Stimulated activated naive CD8-positive, alpha-beta T cell treated with anti-CD3 and anti-CD28 coated beads, Interleukin-15, amount 100 ng/mL, for 72 hours (primary cell): ENCODE measurements at regions not wholly inside any gene's neighbourhood (a gene's known extent, or its start where the extent isn't known, plus 50 kb on each side); places are given as distances from the start of the nearest gene placed in this dataset.
A peak's percentile ranks its signal among the peaks of the same experiment; 100 is the strongest.

Experiments
- ATAC-seq: fragments of 150-1000 bp; cut with Tn5 transposase; 2 replicates; pipeline ENCODE4 v1.10.0; 2021; ENCODE audit warnings: mild to moderate bottlenecking, moderate library complexity
- DNase-seq, 2 donors: peaks; one replicate each; pipeline ENCODE4 v3.0.0; 2021 to 2022
- H3K27ac Mint-ChIP-seq, 2 donors: one replicate each; pipeline ENCODE4 v1.8.0; 2022; ENCODE audit warnings: mild to moderate bottlenecking in 2 of 2, mixed read lengths in 2 of 2, moderate library complexity in 2 of 2
- H3K27me3 Mint-ChIP-seq: one replicate; pipeline ENCODE4 v1.8.0; 2022; ENCODE audit warnings: mixed read lengths
- H3K4me1 Mint-ChIP-seq: one replicate; pipeline ENCODE4 v1.8.0; 2022; ENCODE audit warnings: mild to moderate bottlenecking, mixed read lengths
- H3K4me3 Mint-ChIP-seq, 2 donors: one replicate each; pipeline ENCODE4 v1.8.0; 2022; ENCODE audit warnings: mild to moderate bottlenecking in 2 of 2, mixed read lengths in 2 of 2, moderate library complexity in 1 of 2
- H3K9me3 Mint-ChIP-seq, 2 donors: one replicate each; pipeline ENCODE4 v1.8.0; 2022; ENCODE audit warnings: mixed read lengths in 2 of 2

- no peak overlapping the region for H3K4me3 Mint-ChIP-seq
- H3K27ac Mint-ChIP-seq: no peak overlapping the region
- peaks cover 11% of the 10 kb centered on the region for H3K4me1 Mint-ChIP-seq
- DNase-seq (no peak), ATAC-seq (no peak)
- peaks cover 0 to 12% of the 10 kb centered on the region in 2 donors for H3K9me3 Mint-ChIP-seq
- H3K27me3 Mint-ChIP-seq: peaks cover 14% of the 10 kb centered on the region
These were observed 296.9 kb downstream of the TLE4 start for GRCh38 chr9:79868567-79869189.

DNA sequence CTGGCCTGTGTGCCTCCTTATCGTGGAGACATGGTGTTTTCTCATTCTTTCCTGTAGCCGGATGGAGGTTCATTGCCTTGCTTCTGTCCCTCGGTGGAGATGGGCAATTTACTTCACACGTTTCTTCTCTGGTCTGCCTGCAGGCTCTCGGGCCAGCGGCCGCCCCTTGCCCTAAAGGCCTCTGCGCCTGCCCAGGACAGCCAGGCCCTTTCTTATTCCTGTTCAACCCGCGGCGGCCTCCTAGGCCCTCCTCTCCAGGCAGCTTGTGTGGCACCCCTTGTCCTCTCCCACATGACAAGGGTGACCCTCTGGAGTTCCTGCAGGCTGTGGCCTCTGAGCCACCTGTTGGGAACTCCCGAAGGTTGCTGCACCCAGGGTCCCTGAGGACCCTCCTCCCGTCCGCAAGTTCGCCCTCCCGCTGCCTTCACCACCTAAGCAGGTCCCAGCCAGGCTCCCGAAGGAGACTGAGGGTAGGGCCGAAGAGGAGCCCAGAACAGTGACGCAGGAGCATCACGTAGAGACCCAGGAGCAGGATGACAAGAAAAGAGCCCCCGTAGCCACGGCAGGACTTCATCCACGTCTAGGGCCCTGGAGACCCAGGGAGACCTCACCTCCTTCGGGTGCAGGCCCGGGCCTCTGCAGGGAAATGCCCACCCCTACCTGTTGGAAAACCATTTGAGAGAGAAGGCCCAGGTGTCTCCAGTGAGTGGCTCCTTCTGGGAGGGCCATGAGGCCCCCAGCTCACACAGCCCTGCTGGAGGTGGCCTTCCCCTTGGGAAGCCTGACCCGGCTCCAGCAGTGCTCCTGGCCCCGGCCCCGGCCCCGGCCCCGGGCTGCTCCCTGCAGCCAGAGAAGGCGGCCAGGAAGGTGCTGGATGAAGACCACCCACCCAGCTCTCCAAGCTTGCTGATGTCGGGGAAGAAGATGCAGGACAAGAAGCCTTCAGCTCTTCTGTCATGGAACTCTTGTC lies 291.4 kb downstream of the TLE4 start:
- DNase-seq: no peak
- ATAC-seq: no peak
- Mint-ChIP-seq H3K4me1 (peaks cover 11% of the 10 kb centered on the region), H3K9me3 (peaks cover 0 to 35% of the 10 kb centered on the region in 2 donors), H3K27me3 (peaks cover 14% of the 10 kb centered on the region), H3K4me3 (no peak overlapping the region), H3K27ac (no peak overlapping the region)

GRCh38 chr9:79858508-79858907 lies 286.7 kb downstream of the TLE4 start:
- H3K4me1 Mint-ChIP-seq: no peaks in the 10 kb centered on the region

GRCh38 chr9:79857188-79857587 lies 285.4 kb downstream of the TLE4 start:
- Mint-ChIP-seq H3K9me3 (peaks cover 5 to 13% of the 10 kb centered on the region in 2 donors), H3K27me3 (no peaks in the 10 kb centered on the region), H3K4me1 (no peaks in the 10 kb centered on the region), H3K27ac (no peak overlapping the region), H3K4me3 (no peak overlapping the region)
- no peak for ATAC-seq
- DNase-seq: no peak

More at GRCh38 chr9:79858508-79858907, 286.7 kb downstream of the TLE4 start:
- ATAC-seq (peak; percentile 72), DNase-seq (peak in 1 of 2 donors; percentile 11)
- Mint-ChIP-seq H3K4me3 (peak overlapping the region in 1 of 2 donors; percentile 58), H3K9me3 (peaks cover 5 to 23% of the 10 kb centered on the region in 2 donors), H3K27me3 (no peaks in the 10 kb centered on the region), H3K27ac (no peak overlapping the region)

DNA sequence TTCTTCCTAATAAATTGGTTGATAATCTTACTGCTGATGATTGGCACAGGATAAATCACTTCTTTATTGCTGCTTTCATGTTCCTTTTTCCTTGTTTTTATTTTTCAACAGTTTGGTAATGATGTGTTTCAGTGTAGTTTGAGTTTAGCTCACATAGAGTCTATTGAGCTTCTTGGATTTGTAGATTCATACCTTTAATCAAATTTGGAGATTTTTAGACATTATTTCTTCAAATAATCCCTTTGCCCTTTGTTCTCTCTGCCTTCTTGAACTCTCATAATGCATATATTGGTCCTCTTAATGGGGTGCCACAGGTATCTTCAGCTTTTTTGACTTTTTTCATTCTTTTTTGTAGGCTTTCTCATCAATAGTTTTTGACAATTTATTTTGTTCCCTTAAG lies 275.3 kb downstream of the TLE4 start:
- ATAC-seq (no peak), DNase-seq (no peak)
- Mint-ChIP-seq H3K9me3 (peaks cover 24 to 32% of the 10 kb centered on the region in 2 donors), H3K27ac (no peak overlapping the region), H3K27me3 (peaks cover 7% of the 10 kb centered on the region), H3K4me3 (no peak overlapping the region), H3K4me1 (no peaks in the 10 kb centered on the region)

- H3K27ac Mint-ChIP-seq: peak overlapping the region in 1 of 2 donors; percentile 20
- H3K4me1 Mint-ChIP-seq: peaks cover 3% of the 10 kb centered on the region
- no peaks in the 10 kb centered on the region for H3K27me3 Mint-ChIP-seq
- peaks cover 0 to 10% of the 10 kb centered on the region in 2 donors for H3K9me3 Mint-ChIP-seq
- no peak for ATAC-seq
- no peak for DNase-seq
- H3K4me3 Mint-ChIP-seq: no peak overlapping the region
These were observed 258.0 kb downstream of the TLE4 start for GRCh38 chr9:79829566-79830302.

GRCh38 chr9:79824265-79824664 lies 252.5 kb downstream of the TLE4 start:
- Mint-ChIP-seq H3K27me3 (peaks cover 9% of the 10 kb centered on the region), H3K27ac (peak overlapping the region in 1 of 2 donors; percentile 0), H3K4me1 (peaks cover 16% of the 10 kb centered on the region), H3K9me3 (peaks cover 10 to 19% of the 10 kb centered on the region in 2 donors), H3K4me3 (peak overlapping the region in 1 of 2 donors; percentile 3)
- DNase-seq (peak in 1 of 2 donors; percentile 14), ATAC-seq (peak; percentile 85)

DNA sequence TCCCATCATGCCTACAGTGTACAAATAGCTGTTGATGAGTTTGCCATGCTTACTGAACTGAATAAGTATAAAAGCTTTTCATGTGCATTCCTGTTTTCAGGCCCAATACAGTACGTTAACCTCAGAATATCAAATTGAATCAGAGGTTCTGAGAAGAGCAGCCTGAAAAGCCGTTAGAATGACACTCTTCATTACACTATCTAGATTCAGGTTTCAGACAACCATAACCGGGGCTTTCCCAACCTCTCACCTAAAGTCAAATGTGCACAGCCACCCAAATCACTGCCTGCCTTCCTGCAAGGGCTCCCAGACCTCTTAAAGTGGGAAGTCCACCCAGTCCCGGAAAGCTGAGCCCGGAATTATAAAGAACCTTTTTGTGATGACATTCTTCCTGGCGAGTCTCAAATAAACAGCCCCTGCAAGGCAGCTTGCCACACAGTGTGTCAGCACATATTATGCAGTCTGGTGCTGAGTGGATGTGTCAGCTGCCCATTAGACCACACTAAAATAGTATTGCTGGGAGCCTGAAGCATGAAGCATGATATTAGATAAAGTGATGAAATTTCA lies 245.8 kb downstream of the TLE4 start:
- H3K4me3 Mint-ChIP-seq: no peak overlapping the region
- DNase-seq (peak; percentile 9 to 37), ATAC-seq (peak; percentile 96)
- peaks cover 4 to 5% of the 10 kb centered on the region in 2 donors for H3K9me3 Mint-ChIP-seq
- H3K27me3 Mint-ChIP-seq: peaks cover 9% of the 10 kb centered on the region
- peaks cover 21% of the 10 kb centered on the region for H3K4me1 Mint-ChIP-seq
- no peak overlapping the region for H3K27ac Mint-ChIP-seq

DNA sequence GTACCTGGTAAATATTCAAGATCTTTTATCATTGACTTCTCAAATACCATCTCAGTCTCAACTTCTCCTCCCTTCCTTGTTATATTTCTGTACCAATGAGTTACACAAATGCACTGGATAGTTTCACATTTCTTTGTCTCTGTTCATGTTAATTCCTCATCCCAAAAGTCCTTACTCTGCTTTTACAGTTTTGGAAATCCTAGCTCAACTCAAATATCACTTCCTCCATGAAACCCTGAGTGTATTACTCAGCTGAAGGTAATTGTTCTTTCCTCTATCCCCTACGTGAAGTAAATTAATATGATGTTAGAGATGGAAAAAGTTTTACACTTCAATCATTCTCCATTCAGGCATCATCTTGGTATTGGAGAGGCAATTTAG lies 241.5 kb downstream of the TLE4 start:
- H3K4me1 Mint-ChIP-seq: peaks cover 33% of the 10 kb centered on the region
- H3K9me3 Mint-ChIP-seq: no peaks in the 10 kb centered on the region
- H3K4me3 Mint-ChIP-seq: peak overlapping the region; percentile 71 to 82
- no peak overlapping the region for H3K27ac Mint-ChIP-seq
- ATAC-seq: no peak
- no peak for DNase-seq
- no peaks in the 10 kb centered on the region for H3K27me3 Mint-ChIP-seq

DNA sequence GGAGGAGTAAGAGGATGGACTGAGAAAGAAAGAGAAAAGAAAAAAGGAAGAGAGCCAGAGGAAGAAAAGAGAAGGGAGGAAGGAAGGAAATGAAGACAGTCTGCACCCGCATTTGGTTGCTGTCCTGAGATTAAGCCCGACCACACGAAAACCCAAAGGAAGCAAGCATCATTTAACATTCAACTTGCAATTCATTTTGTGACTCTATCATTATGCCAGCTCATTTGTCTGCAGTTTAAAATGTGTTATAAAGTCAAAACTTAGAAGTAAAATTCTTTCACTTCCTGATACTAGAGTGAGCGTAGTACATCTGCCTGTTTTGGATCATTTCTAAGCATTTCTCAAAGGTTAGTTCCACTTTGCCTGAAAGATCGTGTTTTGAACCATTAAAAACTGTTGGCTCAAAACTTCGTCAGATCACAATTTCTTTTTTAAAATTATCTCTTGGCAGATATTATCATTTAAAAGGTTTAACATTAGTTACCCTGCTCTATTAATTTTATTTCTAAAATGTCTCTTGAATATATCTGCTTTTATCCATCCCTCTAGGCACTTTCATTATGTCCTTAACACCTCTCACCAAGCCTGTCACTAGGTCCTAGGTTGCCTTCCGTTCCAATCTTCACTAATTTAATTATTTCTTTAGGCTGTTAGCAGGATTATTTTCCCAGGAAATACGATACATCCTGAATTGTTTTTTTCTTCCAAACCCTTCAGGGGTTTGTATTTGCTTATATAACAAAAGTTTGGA lies 240.9 kb downstream of the TLE4 start:
- Mint-ChIP-seq H3K27ac (peak overlapping the region; percentile 68 to 95), H3K27me3 (no peaks in the 10 kb centered on the region), H3K4me1 (peaks cover 30% of the 10 kb centered on the region), H3K4me3 (peak overlapping the region; percentile 71 to 82), H3K9me3 (no peaks in the 10 kb centered on the region)
- ATAC-seq (peak; percentile 77), DNase-seq (peak in 1 of 2 donors; percentile 29)

GRCh38 chr9:79812099-79812498 lies 240.3 kb downstream of the TLE4 start:
- Mint-ChIP-seq H3K4me1 (peaks cover 25% of the 10 kb centered on the region), H3K27ac (peak overlapping the region in 1 of 2 donors; percentile 95), H3K4me3 (peak overlapping the region; percentile 71 to 82)

GRCh38 chr9:79809931-79810330 lies 238.2 kb downstream of the TLE4 start:
- Mint-ChIP-seq H3K4me3 (no peak overlapping the region), H3K9me3 (no peaks in the 10 kb centered on the region), H3K4me1 (peaks cover 25% of the 10 kb centered on the region), H3K27ac (no peak overlapping the region), H3K27me3 (no peaks in the 10 kb centered on the region)
- DNase-seq: no peak
- ATAC-seq: no peak

More at GRCh38 chr9:79812099-79812498, 240.3 kb downstream of the TLE4 start:
- no peaks in the 10 kb centered on the region for H3K9me3 Mint-ChIP-seq
- H3K27me3 Mint-ChIP-seq: no peaks in the 10 kb centered on the region
- ATAC-seq: peak; percentile 45
- no peak for DNase-seq

DNA sequence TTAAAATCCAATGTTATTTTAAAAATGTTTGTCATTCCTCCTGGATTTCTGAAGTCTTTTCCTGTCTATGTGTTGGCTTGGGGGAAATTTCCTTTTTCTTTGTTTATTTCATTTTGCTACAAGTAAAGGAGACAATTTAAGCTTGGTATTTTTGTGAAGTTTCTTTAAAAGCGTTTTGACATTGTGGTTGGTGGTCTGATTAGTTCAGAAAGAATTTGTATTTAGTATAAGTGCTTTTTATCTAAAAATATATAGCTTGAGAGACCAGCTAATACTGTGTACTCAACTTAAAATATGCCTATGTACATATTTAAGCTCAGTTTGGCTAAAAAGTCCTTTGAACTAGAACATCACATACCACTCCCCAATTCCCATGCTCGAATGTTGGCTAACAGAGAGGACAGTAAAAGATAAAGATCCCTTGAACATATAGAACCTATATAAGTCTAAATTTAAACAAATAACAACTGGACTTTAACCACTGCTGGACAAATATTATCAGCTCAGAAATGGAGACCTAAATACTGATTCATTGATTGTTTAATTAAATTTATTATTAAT lies 237.6 kb downstream of the TLE4 start:
- no peak for DNase-seq
- H3K4me1 Mint-ChIP-seq: peaks cover 25% of the 10 kb centered on the region
- H3K4me3 Mint-ChIP-seq: no peak overlapping the region
- no peaks in the 10 kb centered on the region for H3K27me3 Mint-ChIP-seq
- no peak overlapping the region for H3K27ac Mint-ChIP-seq
- H3K9me3 Mint-ChIP-seq: no peaks in the 10 kb centered on the region
- no peak for ATAC-seq

DNA sequence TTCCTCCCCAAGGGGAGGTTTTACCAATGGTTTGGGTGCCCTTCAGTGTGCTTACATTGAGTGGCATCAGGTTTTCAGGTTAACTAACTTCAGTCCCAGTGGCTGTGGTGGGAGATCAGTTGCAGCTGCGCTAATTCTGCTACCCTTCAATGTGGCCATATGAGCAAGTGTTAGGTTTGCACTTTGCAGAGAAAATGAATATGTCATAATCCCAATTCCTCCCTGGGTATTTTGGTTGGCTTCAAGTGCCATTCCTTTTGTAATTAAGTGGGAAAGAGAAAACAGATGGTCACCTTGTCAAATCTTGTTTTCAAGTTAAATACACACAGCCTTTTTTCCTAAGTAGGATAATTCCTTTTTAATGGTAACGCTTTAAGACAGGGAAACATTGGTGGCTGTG lies 236.2 kb downstream of the TLE4 start:
- ATAC-seq: no peak
- Mint-ChIP-seq H3K4me1 (peaks cover 15% of the 10 kb centered on the region), H3K27ac (no peak overlapping the region), H3K27me3 (no peaks in the 10 kb centered on the region), H3K9me3 (peaks cover 0 to 1% of the 10 kb centered on the region in 2 donors), H3K4me3 (no peak overlapping the region)
- DNase-seq: no peak
